ENCODE measurements at regions not wholly inside any gene's neighbourhood (a gene's known extent, or its start where the extent isn't known, plus 50 kb on each side); places are given as distances from the start of the nearest gene placed in this dataset.

DNA sequence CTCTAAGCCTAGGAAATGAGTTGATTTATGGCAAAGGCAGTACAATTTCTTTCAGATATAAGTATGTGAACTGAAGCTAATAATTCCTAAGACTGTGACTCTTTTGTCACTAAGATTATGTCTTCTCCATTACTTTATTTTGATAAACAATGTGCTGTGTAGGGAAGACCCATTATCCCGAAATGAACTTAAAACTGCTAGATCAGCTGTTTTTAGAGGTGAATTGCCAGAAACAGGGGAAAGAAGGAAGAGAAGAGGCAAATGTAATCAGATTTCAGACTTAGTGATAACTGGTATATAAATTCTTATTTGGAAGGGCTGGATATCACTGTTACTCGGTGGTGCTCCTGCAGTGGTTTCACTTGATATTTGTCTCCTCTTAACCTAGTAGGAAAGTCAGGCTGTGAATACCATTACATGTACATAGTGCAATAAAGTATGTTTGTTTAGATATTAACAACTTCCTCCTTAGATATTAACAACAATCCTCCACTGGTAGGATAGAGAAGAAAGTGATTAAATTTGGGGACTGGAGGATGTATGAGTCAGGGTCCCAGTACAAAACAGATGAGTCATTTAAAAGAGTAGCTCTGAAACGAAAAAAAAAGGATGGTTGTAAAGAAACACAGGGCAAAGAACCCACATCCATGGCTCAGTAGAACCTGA lies 338.5 kb upstream of the KCNH8 start:
- TF ChIP-seq EZH2 (IDR thresholded peaks at IDR 0.05; ENCODE audit: borderline replicate concordance, low read depth, low read length, poor library complexity, severe bottlenecking): no peak
- TF ChIP-seq, protein P1, sequence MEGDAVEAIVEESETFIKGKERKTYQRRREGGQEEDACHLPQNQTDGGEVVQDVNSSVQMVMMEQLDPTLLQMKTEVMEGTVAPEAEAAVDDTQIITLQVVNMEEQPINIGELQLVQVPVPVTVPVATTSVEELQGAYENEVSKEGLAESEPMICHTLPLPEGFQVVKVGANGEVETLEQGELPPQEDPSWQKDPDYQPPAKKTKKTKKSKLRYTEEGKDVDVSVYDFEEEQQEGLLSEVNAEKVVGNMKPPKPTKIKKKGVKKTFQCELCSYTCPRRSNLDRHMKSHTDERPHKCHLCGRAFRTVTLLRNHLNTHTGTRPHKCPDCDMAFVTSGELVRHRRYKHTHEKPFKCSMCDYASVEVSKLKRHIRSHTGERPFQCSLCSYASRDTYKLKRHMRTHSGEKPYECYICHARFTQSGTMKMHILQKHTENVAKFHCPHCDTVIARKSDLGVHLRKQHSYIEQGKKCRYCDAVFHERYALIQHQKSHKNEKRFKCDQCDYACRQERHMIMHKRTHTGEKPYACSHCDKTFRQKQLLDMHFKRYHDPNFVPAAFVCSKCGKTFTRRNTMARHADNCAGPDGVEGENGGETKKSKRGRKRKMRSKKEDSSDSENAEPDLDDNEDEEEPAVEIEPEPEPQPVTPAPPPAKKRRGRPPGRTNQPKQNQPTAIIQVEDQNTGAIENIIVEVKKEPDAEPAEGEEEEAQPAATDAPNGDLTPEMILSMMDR (conservative IDR thresholded peaks at IDR 0.05; ENCODE audit: low read depth, low read length): no peak
